Activated CD8-positive, alpha-beta T cell treated with anti-CD3 and anti-CD28 coated beads for 36 hours (primary cell): ENCODE measurements at regions not wholly inside any gene's neighbourhood (a gene's known extent, or its start where the extent isn't known, plus 50 kb on each side); places are given as distances from the start of the nearest gene placed in this dataset.

Experiments
- ATAC-seq: fragments of 200-7000 bp; cut with Tn5 transposase; one replicate; pipeline ENCODE4 v1.10.0; 2021; ENCODE audit warnings: mild to moderate bottlenecking, moderate library complexity
- CTCF ChIA-PET: fragments of 350-600 bp; sonication (Branson Sonifier 250); formaldehyde crosslinking; loops from one replicate; lab custom pipeline; 2021; ENCODE audit warnings: antibody characterized with exemption; lab: Charles Lee
- POLR2A ChIA-PET: fragments of 350-600 bp; sonication (Branson Sonifier 250); formaldehyde crosslinking; loops from one replicate; lab custom pipeline; 2021; ENCODE audit warnings: antibody characterized with exemption; lab: Charles Lee
- DNase-seq: peaks from one replicate; pipeline ENCODE4 v3.0.0-alpha.2; 2020
- H3K27ac Mint-ChIP-seq: one replicate; pipeline ENCODE4 v1.8.0; 2021; ENCODE audit warnings: mild to moderate bottlenecking, mixed read lengths
- H3K27me3 Mint-ChIP-seq: one replicate; pipeline ENCODE4 v1.8.0; 2021; ENCODE audit warnings: mixed read lengths
- H3K36me3 Mint-ChIP-seq: one replicate; pipeline ENCODE4 v1.8.0; 2021; ENCODE audit warnings: low read depth, mixed read lengths
- H3K4me1 Mint-ChIP-seq: one replicate; pipeline ENCODE4 v1.8.0; 2021; ENCODE audit warnings: low read depth, mixed read lengths
- H3K4me3 Mint-ChIP-seq: one replicate; pipeline ENCODE4 v1.8.0; 2021; ENCODE audit warnings: mild to moderate bottlenecking, moderate library complexity, mixed read lengths
- H3K9me3 Mint-ChIP-seq: one replicate; pipeline ENCODE4 v1.8.0; 2021; ENCODE audit warnings: mixed read lengths
- CTCF ChIP-seq: fragments of 200-600 bp; IDR thresholded peaks from one replicate; pipeline ENCODE4 v1.8.0; 2022; ENCODE audit warnings: antibody characterized with exemption, mild to moderate bottlenecking
- intact Hi-C: fragments of 100-400 bp; cut with micrococcal nuclease; formaldehyde crosslinking; loops from one replicate; pipeline ENCODE4 v1.10.0; 2022

- Mint-ChIP-seq H3K36me3 (no peaks in the 10 kb centered on the region), H3K4me1 (no peaks in the 10 kb centered on the region), H3K27me3 (no peaks in the 10 kb centered on the region), H3K4me3 (no peak overlapping the region), H3K9me3 (no peaks in the 10 kb centered on the region), H3K27ac (no peak overlapping the region)
- intact Hi-C loops, result no loop called here
- ChIA-PET POLR2A (no interaction called here), CTCF (no interaction called here)
- TF ChIP-seq CTCF, result no peak
- ATAC-seq (no peak), DNase-seq (no peak)
These were observed 774.7 kb downstream of the METTL4 start for GRCh38 chr18:1796636-1797035.

GRCh38 chr18:1797235-1797634, 774.1 kb downstream of the METTL4 start:
- Mint-ChIP-seq H3K36me3 (no peaks in the 10 kb centered on the region), H3K27me3 (no peaks in the 10 kb centered on the region), H3K4me1 (no peaks in the 10 kb centered on the region), H3K4me3 (no peak overlapping the region), H3K9me3 (no peaks in the 10 kb centered on the region), H3K27ac (no peak overlapping the region)
- ChIA-PET CTCF (no interaction called here), POLR2A (no interaction called here)
- TF ChIP-seq CTCF, result no peak
- intact Hi-C loops, result no loop called here
- DNase-seq, result no peak
- no peak for ATAC-seq

GRCh38 chr18:1805521-1805920, 765.8 kb downstream of the METTL4 start:
- intact Hi-C loops, result no loop called here
- Mint-ChIP-seq H3K27ac (no peak overlapping the region), H3K4me1 (no peaks in the 10 kb centered on the region), H3K27me3 (no peaks in the 10 kb centered on the region), H3K9me3 (no peaks in the 10 kb centered on the region), H3K4me3 (no peak overlapping the region), H3K36me3 (no peaks in the 10 kb centered on the region)
- DNase-seq, result no peak
- no peak for ATAC-seq
- CTCF ChIA-PET, result no interaction called here
- no peak for TF ChIP-seq CTCF
- POLR2A ChIA-PET, result no interaction called here

DNA sequence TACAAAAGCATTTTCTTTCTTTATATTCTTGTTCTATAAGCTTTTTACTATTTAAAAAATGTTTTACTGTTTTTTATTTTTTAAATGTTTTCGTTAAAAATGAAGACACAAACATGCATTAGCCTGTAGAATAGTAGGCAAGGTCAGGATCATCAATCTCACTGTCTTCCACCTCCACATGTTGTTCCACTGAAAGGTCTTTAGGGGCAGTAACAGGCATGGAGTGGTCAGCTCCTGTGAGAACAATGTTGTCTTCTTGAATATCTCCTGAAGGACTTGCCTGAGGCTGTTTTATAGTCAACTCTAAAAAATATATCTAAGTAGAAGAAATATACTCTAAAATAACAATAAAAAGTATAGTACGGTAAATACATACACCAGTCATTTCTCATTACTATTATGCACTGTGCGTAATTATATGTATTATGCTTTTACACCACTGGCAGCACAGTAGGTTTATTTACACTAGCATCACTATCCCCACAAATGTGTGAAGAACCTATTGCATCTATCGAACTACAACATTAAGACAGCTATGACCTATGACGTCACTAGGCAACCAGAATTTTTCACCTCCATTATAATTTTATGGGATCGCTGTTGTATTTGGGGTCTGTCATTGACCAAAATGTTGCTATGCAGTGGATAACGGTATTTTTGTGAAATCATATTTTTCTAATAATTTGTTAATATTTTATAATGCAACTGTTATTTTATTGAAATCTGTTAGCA, 764.3 kb downstream of the METTL4 start:
- no peak for TF ChIP-seq CTCF
- CTCF ChIA-PET, result no interaction called here
- intact Hi-C loops, result no loop called here
- ATAC-seq, result no peak
- H3K27me3 Mint-ChIP-seq, result no peaks in the 10 kb centered on the region
- H3K27ac Mint-ChIP-seq, result no peak overlapping the region
- H3K9me3 Mint-ChIP-seq, result peaks cover 2% of the 10 kb centered on the region
- H3K4me3 Mint-ChIP-seq, result no peak overlapping the region
- POLR2A ChIA-PET, result no interaction called here
- no peaks in the 10 kb centered on the region for H3K36me3 Mint-ChIP-seq
- no peaks in the 10 kb centered on the region for H3K4me1 Mint-ChIP-seq
- no peak for DNase-seq

GRCh38 chr18:1811282-1811681, 760.0 kb downstream of the METTL4 start:
- H3K9me3 Mint-ChIP-seq, result peaks cover 2% of the 10 kb centered on the region
- ChIA-PET POLR2A (no interaction called here), CTCF (no interaction called here)
- no peak for TF ChIP-seq CTCF
- ATAC-seq, result no peak
- H3K4me1 Mint-ChIP-seq, result no peaks in the 10 kb centered on the region
- H3K27me3 Mint-ChIP-seq, result no peaks in the 10 kb centered on the region
- H3K36me3 Mint-ChIP-seq, result no peaks in the 10 kb centered on the region
- intact Hi-C loops, result no loop called here
- no peak overlapping the region for H3K27ac Mint-ChIP-seq
- no peak for DNase-seq
- no peak overlapping the region for H3K4me3 Mint-ChIP-seq
